CD4-positive, alpha-beta memory T cell (primary cell): ENCODE measurements at regions not wholly inside any gene's neighbourhood (a gene's known extent, or its start where the extent isn't known, plus 50 kb on each side); places are given as distances from the start of the nearest gene placed in this dataset.

Experiments used
- CTCF ChIA-PET: fragments of 350-600 bp; sonication (Branson Sonifier 250); formaldehyde crosslinking; loops from one replicate; lab custom pipeline; 2021; ENCODE audit warnings: inconsistent platforms; ENCODE audit not compliant: partially characterized antibody; lab: Charles Lee
- POLR2A ChIA-PET: fragments of 350-600 bp; sonication (Branson Sonifier 250); formaldehyde crosslinking; loops from one replicate; lab custom pipeline; 2021; ENCODE audit not compliant: partially characterized antibody; lab: Charles Lee
- DNase-seq, 5 donors: peaks; one replicate each; pipeline versions ENCODE4 v3.0.0 to v3.0.0-alpha.2; 2020 to 2022; ENCODE audit warnings: mixed read lengths in 1 of 5
- H3K27ac ChIP-seq: one replicate; pipeline ENCODE4 v1.7.0; 2013; ENCODE audit warnings: low read depth, low read length
- H3K27me3 ChIP-seq: 2 replicates; pipeline ENCODE4 v1.7.0; 2013; ENCODE audit warnings: mild to moderate bottlenecking, low read length, moderate library complexity; ENCODE audit not compliant: insufficient read depth
- H3K36me3 ChIP-seq: 2 replicates; pipeline ENCODE4 v1.7.0; 2013; ENCODE audit warnings: mild to moderate bottlenecking, low read length, moderate library complexity; ENCODE audit not compliant: insufficient read depth
- H3K4me1 ChIP-seq: 2 replicates; pipeline ENCODE4 v1.7.0; 2013; ENCODE audit warnings: mild to moderate bottlenecking, low read length, moderate library complexity; ENCODE audit not compliant: insufficient read depth
- H3K4me3 ChIP-seq, 2 donors: one replicate each; pipeline ENCODE4 v1.7.0; 2013; ENCODE audit warnings: low read length in 2 of 2, mild to moderate bottlenecking in 1 of 2
- H3K9me3 ChIP-seq, 2 donors: one replicate each; pipeline ENCODE4 v1.7.0; 2013; ENCODE audit warnings: low read length in 2 of 2, control low read depth in 1 of 2; ENCODE audit not compliant: control insufficient read depth in 1 of 2
- H3K27ac Mint-ChIP-seq, 7 donors: one replicate each; pipeline ENCODE4 v1.8.0; 2020 to 2021; ENCODE audit warnings: mixed read lengths in 7 of 7, mild to moderate bottlenecking in 6 of 7, inconsistent platforms in 3 of 7, moderate library complexity in 3 of 7
- H3K27me3 Mint-ChIP-seq, 2 donors: one replicate each; pipeline ENCODE4 v1.8.0; 2020 to 2021; ENCODE audit warnings: mixed read lengths in 2 of 2
- H3K36me3 Mint-ChIP-seq, 2 donors: one replicate each; pipeline ENCODE4 v1.8.0; 2020 to 2021; ENCODE audit warnings: mixed read lengths in 2 of 2, inconsistent platforms in 1 of 2, mild to moderate bottlenecking in 1 of 2
- H3K4me1 Mint-ChIP-seq, 4 donors: one replicate each; pipeline ENCODE4 v1.8.0; 2020 to 2021; ENCODE audit warnings: mixed read lengths in 4 of 4, mild to moderate bottlenecking in 1 of 4
- H3K4me3 Mint-ChIP-seq, 8 donors: one replicate each; pipeline ENCODE4 v1.8.0; 2020 to 2021; ENCODE audit warnings: mixed read lengths in 8 of 8, mild to moderate bottlenecking in 7 of 8, moderate library complexity in 6 of 8, inconsistent platforms in 3 of 8
- H3K9me3 Mint-ChIP-seq, 8 donors: one replicate each; pipeline ENCODE4 v1.8.0; 2020 to 2021; ENCODE audit warnings: mixed read lengths in 8 of 8, mild to moderate bottlenecking in 5 of 8, inconsistent platforms in 3 of 8, moderate library complexity in 1 of 8
- intact Hi-C: fragments of 100-400 bp; cut with micrococcal nuclease; formaldehyde crosslinking; loops from one replicate; pipeline ENCODE4 v1.15.1; 2023

GRCh38 chr9:107637421-107638420, 148.2 kb upstream of the KLF4 start:
- no peak overlapping the region for H3K27ac Mint-ChIP-seq
- Histone ChIP-seq H3K9me3 (no peaks in the 10 kb centered on the region), H3K27ac (no peak overlapping the region), H3K4me3 (no peak overlapping the region), H3K27me3 (peaks cover 5% of the 10 kb centered on the region), H3K4me1 (no peaks in the 10 kb centered on the region), H3K36me3 (no peaks in the 10 kb centered on the region)
- peaks cover 0 to 11% (median 8%) of the 10 kb centered on the region in 4 donors for H3K4me1 Mint-ChIP-seq
- H3K36me3 Mint-ChIP-seq, result peaks cover 0 to 3% of the 10 kb centered on the region in 2 donors
- intact Hi-C loops, result no loop called here
- H3K9me3 Mint-ChIP-seq, result peaks cover 0 to 18% (median 4%) of the 10 kb centered on the region in 8 donors
- H3K27me3 Mint-ChIP-seq, result peaks cover 24 to 42% of the 10 kb centered on the region in 2 donors
- H3K4me3 Mint-ChIP-seq, result peak overlapping the region in 2 of 8 donors; percentile 38
- ChIA-PET POLR2A (no interaction called here), CTCF (no interaction called here)
- DNase-seq, result no peak

GRCh38 chr9:107636571-107637381, 147.2 kb upstream of the KLF4 start:
- H3K27me3 ChIP-seq, result peaks cover 5% of the 10 kb centered on the region
- peaks cover 0 to 3% of the 10 kb centered on the region in 2 donors for H3K36me3 Mint-ChIP-seq
- H3K4me3 Mint-ChIP-seq, result no peak overlapping the region
- intact Hi-C loops, result no loop called here
- no peaks in the 10 kb centered on the region for H3K9me3 ChIP-seq
- peaks cover 24 to 43% of the 10 kb centered on the region in 2 donors for H3K27me3 Mint-ChIP-seq
- peaks cover 0 to 11% (median 3%) of the 10 kb centered on the region in 8 donors for H3K9me3 Mint-ChIP-seq
- ChIA-PET CTCF (no interaction called here), POLR2A (no interaction called here)
- no peaks in the 10 kb centered on the region for H3K36me3 ChIP-seq
- H3K4me1 Mint-ChIP-seq, result peaks cover 0 to 11% (median 8%) of the 10 kb centered on the region in 4 donors
- no peak for DNase-seq
- no peak overlapping the region for H3K4me3 ChIP-seq
- H3K27ac Mint-ChIP-seq, result no peak overlapping the region
- no peak overlapping the region for H3K27ac ChIP-seq
- H3K4me1 ChIP-seq, result no peaks in the 10 kb centered on the region

- no peak for DNase-seq
- ChIA-PET POLR2A (no interaction called here), CTCF (no interaction called here)
- Mint-ChIP-seq H3K36me3 (peaks cover 0 to 3% of the 10 kb centered on the region in 2 donors), H3K27me3 (peaks cover 24 to 41% of the 10 kb centered on the region in 2 donors), H3K27ac (no peak overlapping the region), H3K4me3 (no peak overlapping the region), H3K4me1 (peaks cover 0 to 11% (median 8%) of the 10 kb centered on the region in 4 donors), H3K9me3 (peaks cover 0 to 11% (median 2%) of the 10 kb centered on the region in 8 donors)
- H3K9me3 ChIP-seq, result no peaks in the 10 kb centered on the region
- no peak overlapping the region for H3K4me3 ChIP-seq
- peaks cover 5% of the 10 kb centered on the region for H3K27me3 ChIP-seq
- H3K36me3 ChIP-seq, result no peaks in the 10 kb centered on the region
- intact Hi-C loops, result no loop called here
- H3K4me1 ChIP-seq, result no peaks in the 10 kb centered on the region
- H3K27ac ChIP-seq, result no peak overlapping the region
Measured at GRCh38 chr9:107635803-107636174, 146.2 kb upstream of the KLF4 start.

DNA sequence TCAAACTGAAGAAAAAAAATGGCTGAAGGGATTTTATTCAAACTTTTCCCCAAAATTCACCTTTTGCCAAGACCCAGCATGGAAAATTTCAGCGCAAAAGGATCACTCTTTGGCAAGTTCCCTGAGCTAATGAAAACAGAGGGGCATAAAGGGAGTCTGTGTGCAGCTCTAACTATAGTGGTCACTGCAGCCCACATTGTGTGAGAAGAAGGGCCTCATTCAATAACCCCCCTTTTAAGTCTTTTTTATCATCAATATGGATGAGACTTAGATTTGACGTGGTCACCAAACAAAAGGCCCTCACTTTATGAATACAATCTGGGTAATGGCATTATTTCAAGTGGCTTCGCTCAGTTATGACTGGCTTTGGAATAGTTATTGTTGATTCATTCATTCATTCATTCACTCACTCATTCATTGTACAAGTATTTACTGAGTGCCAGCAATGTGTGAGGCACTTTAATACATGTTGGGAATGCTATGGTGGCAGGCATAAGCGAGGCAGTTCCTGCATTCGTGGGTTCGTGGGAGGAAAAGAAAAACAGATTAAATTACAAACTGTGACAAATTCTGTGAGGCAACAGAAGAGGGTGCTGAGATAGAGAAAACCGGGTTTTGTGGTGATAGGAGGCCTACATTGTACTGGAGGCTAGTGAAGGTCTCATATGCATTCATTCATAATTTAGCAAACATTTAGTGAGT, 145.7 kb upstream of the KLF4 start:
- Mint-ChIP-seq H3K27me3 (peaks cover 21 to 37% of the 10 kb centered on the region in 2 donors), H3K36me3 (no peaks in the 10 kb centered on the region), H3K9me3 (peaks cover 0 to 8% (median 0%) of the 10 kb centered on the region in 8 donors), H3K4me3 (no peak overlapping the region), H3K4me1 (peaks cover 0 to 9% (median 8%) of the 10 kb centered on the region in 4 donors), H3K27ac (no peak overlapping the region)
- DNase-seq, result no peak
- ChIA-PET CTCF (no interaction called here), POLR2A (no interaction called here)
- H3K4me1 ChIP-seq, result no peaks in the 10 kb centered on the region
- no peaks in the 10 kb centered on the region for H3K36me3 ChIP-seq
- H3K27me3 ChIP-seq, result peaks cover 5% of the 10 kb centered on the region
- H3K4me3 ChIP-seq, result no peak overlapping the region
- H3K27ac ChIP-seq, result no peak overlapping the region
- H3K9me3 ChIP-seq, result no peaks in the 10 kb centered on the region
- intact Hi-C loops, result no loop called here

- Mint-ChIP-seq H3K4me1 (peaks cover 0 to 3% (median 2%) of the 10 kb centered on the region in 4 donors), H3K27me3 (peaks cover 12 to 21% of the 10 kb centered on the region in 2 donors), H3K9me3 (peaks cover 0 to 8% (median under 1%) of the 10 kb centered on the region in 8 donors), H3K27ac (no peak overlapping the region), H3K4me3 (no peak overlapping the region), H3K36me3 (no peaks in the 10 kb centered on the region)
- H3K4me1 ChIP-seq, result no peaks in the 10 kb centered on the region
- H3K4me3 ChIP-seq, result no peak overlapping the region
- POLR2A ChIA-PET, result no interaction called here
- peaks cover 5% of the 10 kb centered on the region for H3K27me3 ChIP-seq
- DNase-seq, result no peak
- CTCF ChIA-PET, result no interaction called here
- no peaks in the 10 kb centered on the region for H3K36me3 ChIP-seq
- H3K9me3 ChIP-seq, result no peaks in the 10 kb centered on the region
- intact Hi-C loops, result no loop called here
- no peak overlapping the region for H3K27ac ChIP-seq
Measured at GRCh38 chr9:107633406-107633805, 143.8 kb upstream of the KLF4 start.

DNA sequence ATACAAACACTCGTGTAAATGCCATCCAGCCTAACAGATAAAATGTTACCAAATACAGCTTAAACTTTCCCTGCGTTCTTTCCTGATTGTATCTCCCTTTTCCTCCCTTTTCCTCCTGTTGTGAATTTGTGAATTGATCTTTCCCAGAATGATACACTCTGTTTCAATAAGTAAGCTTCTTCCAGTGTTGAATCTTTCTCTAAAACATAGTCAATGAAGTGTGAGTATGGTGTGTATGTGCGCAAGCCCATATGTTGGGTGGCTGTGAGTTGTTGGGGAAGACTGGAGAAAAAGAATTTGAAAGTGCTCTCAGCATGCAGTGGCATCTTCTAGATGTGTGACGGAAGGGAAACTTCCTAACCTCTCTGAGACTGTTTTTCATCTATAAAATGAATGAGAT, 143.1 kb upstream of the KLF4 start:
- Mint-ChIP-seq H3K9me3 (peaks cover 0 to 8% (median under 1%) of the 10 kb centered on the region in 8 donors), H3K27me3 (peaks cover 8 to 18% of the 10 kb centered on the region in 2 donors)
- H3K9me3 ChIP-seq, result no peaks in the 10 kb centered on the region

More for the DNA sequence above, 143.1 kb upstream of the KLF4 start:
- H3K36me3 Mint-ChIP-seq, result no peaks in the 10 kb centered on the region
- no peak overlapping the region for H3K27ac Mint-ChIP-seq
- intact Hi-C loops, result no loop called here
- no peaks in the 10 kb centered on the region for H3K36me3 ChIP-seq
- ChIA-PET CTCF (no interaction called here), POLR2A (no interaction called here)
- no peak overlapping the region for H3K27ac ChIP-seq
- H3K27me3 ChIP-seq, result peaks cover 5% of the 10 kb centered on the region
- no peak for DNase-seq
- no peak overlapping the region for H3K4me3 ChIP-seq
- H3K4me3 Mint-ChIP-seq, result no peak overlapping the region
- no peaks in the 10 kb centered on the region for H3K4me1 Mint-ChIP-seq
- no peaks in the 10 kb centered on the region for H3K4me1 ChIP-seq
